Body of pancreas (tissue), 4 donors: ENCODE measurements at regions not wholly inside any gene's neighbourhood (a gene's known extent, or its start where the extent isn't known, plus 50 kb on each side); places are given as distances from the start of the nearest gene placed in this dataset.
"Not testable (repeated sequence)": the region's sequence is repeated elsewhere in the genome, so short reads cannot be mapped to it uniquely, and the experiment has no call there.

ENCODE experiments used
- ATAC-seq: fragments of 150-250 bp; one replicate; pipeline ENCODE4 v1.9.1; 2016
- DNase-seq, 4 donors: peaks; one replicate each; pipeline ENCODE4 v3.0.0-alpha.2; 2019
- H3K27ac ChIP-seq, 4 donors: fragments of 200-600 bp; sonication (generic); 1 replicate in 3 of 4; 2 replicates in 1 of 4; pipeline versions ENCODE4 v1.5.1 to v1.6.1; 2016 to 2019; ENCODE audit warnings: mild to moderate bottlenecking in 1 of 4, mixed read lengths in 1 of 4, moderate library complexity in 1 of 4
- H3K27me3 ChIP-seq, 2 donors: fragments of 200-600 bp; sonication (generic); one replicate each; pipeline ENCODE4 v1.6.0; 2016; ENCODE audit warnings: mild to moderate bottlenecking in 1 of 2
- H3K36me3 ChIP-seq, 2 donors: fragments of 200-600 bp; sonication (generic); replicated peaks in 1 of 2; 2 replicates each; pipeline ENCODE4 v1.5.1; 2016; ENCODE audit warnings: low read depth in 2 of 2; ENCODE audit not compliant: insufficient read depth in 1 of 2
- H3K4me1 ChIP-seq: fragments of 200-600 bp; sonication (generic); one replicate; pipeline ENCODE4 v1.6.0; 2016
- H3K4me3 ChIP-seq, 2 donors: fragments of 200-600 bp; sonication (generic); 1 replicate in 1 of 2; 2 replicates in 1 of 2; pipeline ENCODE4 v1.5.1; 2016 to 2019
- H3K9me3 ChIP-seq, 3 donors: fragments of 200-600 bp; sonication (generic); 1 replicate in 2 of 3; 2 replicates in 1 of 3; pipeline ENCODE4 v1.5.1; 2016
- CTCF ChIP-seq, 7 experiments: fragments of 450-650 bp in 4 of 7; fragments of 200-600 bp in 3 of 7; sonication (generic) in 3 of 7; IDR thresholded peaks; one replicate each; pipeline ENCODE4 v1.5.1; 2016 to 2019; ENCODE audit warnings: antibody characterized with exemption in 7 of 7
- POLR2A ChIP-seq, 3 donors: fragments of 450-650 bp; IDR thresholded peaks; one replicate each; pipeline ENCODE4 v1.6.1; 2016; ENCODE audit warnings: antibody characterized with exemption in 3 of 3, mild to moderate bottlenecking in 2 of 3
- WGBS, 2 donors: methylation state at CpG; one replicate each; pipeline ENCODE4 v1.1.5; 2017; 5-methylcytosine and 5-hydroxymethylcytosine counted together
- intact Hi-C: fragments of 100-400 bp; cut with DNase I; formaldehyde crosslinking; loops from one replicate; pipeline ENCODE4 v1.15.1; 2023

DNA sequence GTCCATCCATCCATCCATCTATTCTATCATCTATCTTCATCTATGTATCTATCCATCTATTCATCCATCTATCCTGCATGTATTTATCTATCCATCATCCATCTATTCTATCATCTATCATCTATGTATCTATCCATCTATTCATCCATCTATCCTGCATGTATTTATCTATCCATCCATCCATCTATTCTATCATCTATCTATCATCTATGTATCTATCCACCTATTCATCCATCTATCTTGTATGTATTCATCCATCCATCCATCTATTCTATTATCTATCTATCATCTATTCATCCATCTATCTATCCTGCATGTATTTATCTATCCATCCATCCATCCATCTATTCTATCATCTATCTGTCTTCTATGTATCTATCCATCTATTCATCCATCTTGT lies 65.9 kb upstream of the PPP2R3B start:
- Histone ChIP-seq H3K4me3 (no peak overlapping the region), H3K9me3 (no peaks in the 10 kb centered on the region), H3K27me3 (no peaks in the 10 kb centered on the region), H3K4me1 (no peaks in the 10 kb centered on the region), H3K27ac (no peak overlapping the region), H3K36me3 (no peaks in the 10 kb centered on the region)
- no peak for DNase-seq
- no peak for ATAC-seq
- TF ChIP-seq CTCF (IDR thresholded peaks at IDR 0.05) (no peak), POLR2A (IDR thresholded peaks at IDR 0.05) (no peak)
- intact Hi-C loops, result no loop called here

GRCh38 chrX:454514-454913 lies 67.8 kb upstream of the PPP2R3B start:
- H3K9me3 ChIP-seq, H3K36me3 ChIP-seq, intact Hi-C loops, H3K4me1 ChIP-seq, ATAC-seq, DNase-seq, H3K4me3 ChIP-seq, H3K27ac ChIP-seq, H3K27me3 ChIP-seq: not testable (repeated sequence)
- WGBS, 2 donors, result 91 to 92% methylated on average over 7 of the region's 7 CpGs

GRCh38 chrX:455199-455598 lies 68.5 kb upstream of the PPP2R3B start:
- WGBS, 2 donors, result 55 to 77% methylated on average over 8 of the region's 8 CpGs
- no peak overlapping the region for H3K27ac ChIP-seq
- H3K27me3 ChIP-seq, result no peaks in the 10 kb centered on the region
- DNase-seq (no peak), ATAC-seq (no peak)
- TF ChIP-seq CTCF (IDR thresholded peaks at IDR 0.05), result no peak
- no peak for TF ChIP-seq POLR2A (IDR thresholded peaks at IDR 0.05)
- intact Hi-C loops, result no loop called here
- H3K36me3 ChIP-seq, result no peaks in the 10 kb centered on the region
- no peak overlapping the region for H3K4me3 ChIP-seq
- H3K9me3 ChIP-seq, result no peaks in the 10 kb centered on the region
- H3K4me1 ChIP-seq, result no peaks in the 10 kb centered on the region

- no peak for ATAC-seq
- Histone ChIP-seq H3K36me3 (no peaks in the 10 kb centered on the region), H3K27me3 (no peaks in the 10 kb centered on the region), H3K9me3 (no peaks in the 10 kb centered on the region), H3K4me1 (no peaks in the 10 kb centered on the region), H3K4me3 (no peak overlapping the region), H3K27ac (no peak overlapping the region)
- WGBS, 2 donors, result 55 to 66% methylated on average over 9 of the region's 9 CpGs
- DNase-seq, result no peak
- intact Hi-C loops, result no loop called here
- TF ChIP-seq POLR2A (IDR thresholded peaks at IDR 0.05), result no peak
- TF ChIP-seq CTCF (IDR thresholded peaks at IDR 0.05), result no peak
Measured at GRCh38 chrX:455673-456072, 69.0 kb upstream of the PPP2R3B start.

DNA sequence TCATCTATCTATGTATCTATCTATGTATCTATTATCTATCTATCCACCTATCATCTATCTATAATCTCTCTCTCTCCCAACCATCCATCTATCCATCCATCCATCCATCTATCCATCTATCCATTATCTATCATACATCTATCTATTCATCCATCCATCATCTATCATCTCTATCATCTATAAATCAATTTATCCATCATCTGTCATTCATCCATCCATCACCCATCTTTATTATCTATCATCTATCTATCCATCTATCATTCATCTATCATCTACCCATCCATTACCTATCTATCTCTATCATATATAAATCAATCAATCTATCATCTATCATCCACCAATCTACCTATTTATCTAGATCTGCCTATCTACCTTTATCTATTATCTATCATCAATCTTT lies 69.4 kb upstream of the PPP2R3B start:
- H3K9me3 ChIP-seq, result no peaks in the 10 kb centered on the region
- H3K27ac ChIP-seq, result no peak overlapping the region
- no peak overlapping the region for H3K4me3 ChIP-seq
- no peaks in the 10 kb centered on the region for H3K36me3 ChIP-seq
- DNase-seq, result no peak
- ATAC-seq, result no peak
- H3K4me1 ChIP-seq, result no peaks in the 10 kb centered on the region
- TF ChIP-seq CTCF (IDR thresholded peaks at IDR 0.05), result no peak
- TF ChIP-seq POLR2A (IDR thresholded peaks at IDR 0.05), result no peak
- no peaks in the 10 kb centered on the region for H3K27me3 ChIP-seq
- intact Hi-C loops, result no loop called here
